CD4-positive, alpha-beta T cell treated with Interleukin-6 at 100 ng/mL for 8 hours (primary cell): ENCODE measurements at regions not wholly inside any gene's neighbourhood (a gene's known extent, or its start where the extent isn't known, plus 50 kb on each side); places are given as distances from the start of the nearest gene placed in this dataset.
"Not testable (repeated sequence)": the region's sequence is repeated elsewhere in the genome, so short reads cannot be mapped to it uniquely, and the experiment has no call there.

Source experiments
- DNase-seq: peaks from one replicate; pipeline ENCODE4 v3.0.0-alpha.2; 2020; ENCODE audit warnings: mixed read lengths, low spot score

GRCh38 chr3:177676148-177676547 lies 478.9 kb upstream of the TBL1XR1 start:
- DNase-seq, result no peak

DNA sequence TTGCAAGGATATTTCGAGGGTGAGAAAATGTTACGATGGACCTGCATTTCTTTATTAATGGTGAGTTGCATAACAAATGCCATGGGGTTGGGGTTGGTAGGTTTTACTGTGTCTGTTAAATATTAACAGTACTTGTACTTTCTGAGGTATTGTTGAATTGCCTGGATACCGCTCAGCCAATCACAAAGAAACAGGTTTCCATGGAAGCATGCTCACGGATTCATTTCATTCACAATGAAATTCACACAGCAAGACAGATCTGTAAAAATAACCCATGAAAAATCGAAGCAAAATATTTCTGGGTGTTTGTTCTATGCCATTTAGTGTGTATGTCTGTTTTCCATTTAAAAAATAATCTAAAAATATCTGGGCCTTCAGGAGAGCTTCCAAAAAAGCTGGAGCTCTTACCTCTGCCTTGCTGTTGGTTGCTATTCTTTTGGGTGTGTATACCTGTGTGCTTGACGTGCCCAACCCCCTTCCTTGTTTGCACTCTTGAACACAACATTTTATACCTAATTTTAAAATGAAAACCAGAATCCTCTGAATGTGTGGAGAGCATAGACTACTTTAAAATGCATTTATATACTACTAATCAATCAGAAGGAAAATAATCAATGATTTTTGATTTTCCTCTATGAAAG lies 479.8 kb upstream of the TBL1XR1 start:
- no peak for DNase-seq

DNA sequence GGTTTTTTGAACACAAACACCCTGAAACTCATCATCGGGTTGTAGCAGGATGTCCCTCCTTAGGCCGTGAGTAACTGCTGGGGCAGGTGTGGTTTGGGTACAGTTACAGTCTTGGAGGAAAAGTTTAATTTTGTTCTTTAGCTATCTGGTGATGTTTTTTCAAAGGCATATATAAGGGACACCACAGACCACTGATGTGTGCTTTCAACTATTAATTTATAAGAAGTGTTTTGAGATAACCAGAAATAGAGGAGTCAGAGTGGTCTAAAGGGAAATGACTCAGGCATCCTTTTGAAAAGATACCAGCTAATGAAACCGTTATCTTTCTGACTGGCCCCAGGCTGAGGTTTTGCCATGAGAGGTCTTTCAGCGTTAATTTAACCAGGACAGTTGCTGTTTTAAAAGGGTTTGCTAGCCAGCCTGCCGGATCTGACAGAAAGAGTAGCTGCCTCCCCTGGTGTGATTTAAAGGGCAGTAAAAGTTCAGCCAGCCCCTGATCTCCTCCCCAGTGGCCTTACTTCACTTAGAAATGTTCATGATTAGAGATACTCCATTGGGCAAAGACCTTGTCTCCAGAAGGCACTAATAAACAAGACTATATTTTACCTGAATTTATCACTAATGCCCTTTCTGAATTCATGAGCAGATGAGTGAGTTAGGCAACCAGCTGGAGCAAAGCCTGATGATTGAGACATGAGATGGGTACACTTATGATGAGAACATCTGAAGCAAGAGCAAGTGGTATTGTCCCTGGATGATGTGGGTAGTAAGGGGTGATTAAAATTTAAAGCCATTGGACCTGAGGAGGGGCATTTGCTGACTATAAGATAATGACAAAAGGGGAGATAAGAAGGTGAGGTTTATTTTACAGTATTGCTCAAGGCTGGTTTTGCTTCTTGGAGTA lies 482.5 kb upstream of the TBL1XR1 start:
- DNase-seq, result peak; percentile 17

DNA sequence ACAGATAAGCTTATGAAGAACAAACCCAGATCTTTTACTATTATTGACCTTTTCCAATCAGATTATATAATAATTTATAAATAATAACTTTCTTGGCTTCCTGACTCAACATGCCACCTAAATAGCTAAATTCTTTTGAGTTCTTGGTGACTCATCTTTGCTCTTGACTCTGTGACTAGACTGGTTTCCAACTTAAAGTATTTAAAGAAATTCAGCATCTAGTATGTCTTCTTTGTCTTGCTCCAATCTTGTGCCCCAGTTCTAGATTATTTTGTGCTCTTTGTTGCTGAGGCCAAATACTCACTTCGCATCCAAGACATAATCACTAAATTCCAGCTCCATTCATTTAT lies 483.2 kb upstream of the TBL1XR1 start:
- DNase-seq, result no peak

- no peak for DNase-seq
Observed at GRCh38 chr3:177681156-177681555, 483.9 kb upstream of the TBL1XR1 start.

DNA sequence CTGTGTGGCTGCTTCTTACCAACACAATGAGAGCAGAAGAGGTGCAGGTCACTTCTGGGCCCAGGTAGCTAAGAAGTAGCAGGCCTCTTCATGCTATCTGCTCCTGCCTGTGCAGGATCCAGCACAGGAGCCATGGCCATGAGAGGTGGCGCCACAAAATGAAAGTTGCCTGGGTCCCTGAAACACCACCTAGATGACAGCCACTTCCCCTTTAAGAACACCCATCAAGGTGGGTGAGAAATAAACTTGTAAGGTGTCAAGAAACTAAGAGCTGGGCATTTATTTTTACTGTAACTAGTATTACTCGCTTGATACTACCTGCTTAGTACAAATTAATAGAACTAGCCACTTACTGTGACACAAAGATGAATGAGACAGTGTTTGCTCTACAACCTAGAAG lies 484.6 kb upstream of the TBL1XR1 start:
- DNase-seq, result no peak

- DNase-seq, result no peak
Observed at GRCh38 chr3:177683586-177683985, 486.3 kb upstream of the TBL1XR1 start.

DNA sequence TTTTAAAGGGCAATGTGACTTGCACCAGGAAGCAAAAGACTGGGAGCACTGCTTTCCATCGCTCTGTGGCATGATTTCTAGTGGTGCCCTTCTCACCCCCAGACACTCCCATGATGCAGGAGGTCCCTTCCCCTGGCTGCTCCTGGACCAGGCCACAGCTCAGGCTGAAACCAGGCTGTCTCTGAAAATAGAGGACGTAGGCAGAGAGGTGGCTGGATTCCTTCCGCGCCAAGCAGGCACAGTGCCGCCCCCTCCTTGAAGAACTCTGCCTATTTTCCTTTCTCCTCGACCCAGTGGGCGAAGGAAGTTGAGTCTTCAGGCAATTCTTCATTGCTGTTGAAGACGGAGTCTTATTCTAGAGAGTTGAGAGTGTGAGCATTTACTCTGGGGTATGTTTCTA lies 489.4 kb upstream of the TBL1XR1 start:
- DNase-seq, result no peak

DNA sequence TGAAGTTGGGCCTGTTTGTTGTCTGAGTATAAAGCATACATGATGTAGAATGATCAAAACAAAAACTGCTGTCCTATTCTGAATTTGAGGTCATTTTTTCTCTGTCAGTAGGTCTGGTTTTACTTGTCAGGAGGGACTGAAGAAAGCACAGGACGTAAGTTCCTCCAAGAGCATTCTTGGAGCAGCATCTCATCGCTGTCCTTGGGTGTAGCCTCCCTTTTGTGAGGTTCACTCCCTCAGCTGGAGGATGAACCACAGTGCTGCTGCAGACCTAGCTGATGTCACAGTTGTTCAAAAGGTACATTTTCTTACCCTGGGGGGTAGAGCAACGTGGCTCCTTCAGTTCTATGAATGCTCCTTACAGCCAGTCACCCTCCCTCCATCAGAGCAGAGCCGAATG lies 490.0 kb upstream of the TBL1XR1 start:
- no peak for DNase-seq

DNA sequence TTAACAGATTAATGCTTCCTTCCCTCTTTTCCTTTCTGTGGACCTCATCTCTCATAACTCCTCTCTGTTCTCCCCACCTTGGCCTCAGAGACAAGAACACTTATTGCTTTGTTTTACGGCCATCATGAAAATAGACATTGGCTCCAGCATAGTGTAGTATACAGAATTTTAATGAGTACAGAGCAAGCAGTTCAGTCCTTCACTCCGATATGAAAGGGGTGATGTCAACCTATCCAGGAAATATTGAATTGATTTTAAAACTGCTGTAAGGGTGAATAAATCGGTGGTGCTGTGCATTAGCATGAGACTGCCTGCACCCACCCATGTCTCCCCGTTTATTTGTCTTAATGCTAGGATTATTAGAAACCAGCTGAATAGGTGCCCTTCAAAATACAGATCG lies 490.9 kb upstream of the TBL1XR1 start:
- no peak for DNase-seq

DNA sequence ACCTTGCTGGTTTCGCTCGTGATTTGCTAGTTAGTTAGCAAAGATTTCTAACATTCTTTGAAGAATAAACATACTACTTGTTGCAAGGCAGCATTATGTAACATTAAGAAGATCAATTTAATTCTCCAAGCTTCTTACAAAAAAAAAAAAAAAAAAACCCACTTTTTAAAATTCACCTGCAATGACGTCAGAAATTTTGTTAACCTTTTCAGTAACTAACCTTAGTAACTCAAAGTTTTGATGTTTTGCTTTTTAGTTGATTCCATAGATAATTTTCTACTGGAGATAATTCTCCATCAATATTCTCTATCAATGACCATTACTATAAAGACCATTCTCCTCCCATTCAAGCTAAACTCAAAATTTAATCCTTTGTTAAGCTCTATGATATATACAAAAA lies 491.8 kb upstream of the TBL1XR1 start:
- DNase-seq, result no peak

DNA sequence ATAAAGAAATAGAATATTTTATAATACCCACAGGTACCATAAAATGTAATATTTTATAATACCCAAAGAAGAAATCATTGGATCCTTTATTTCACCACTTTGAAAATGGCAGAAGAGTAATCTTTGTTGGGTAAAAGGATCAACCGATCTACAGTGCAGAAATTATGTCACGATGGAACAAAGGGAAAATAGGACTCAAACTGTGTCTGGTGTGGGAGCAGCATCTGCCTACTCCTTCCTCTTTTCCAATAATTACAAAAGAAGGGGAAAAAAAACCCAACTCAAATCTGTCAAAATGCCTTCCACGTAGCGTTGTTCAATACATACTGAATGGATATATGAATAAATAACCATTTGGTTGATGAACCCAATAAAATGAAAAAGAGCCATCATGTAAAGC lies 492.6 kb upstream of the TBL1XR1 start:
- DNase-seq, result no peak

- DNase-seq, result no peak
Observed at GRCh38 chr3:177690306-177690705, 493.0 kb upstream of the TBL1XR1 start.

- no peak for DNase-seq
Observed at GRCh38 chr3:177692304-177692975, 495.2 kb upstream of the TBL1XR1 start.

DNA sequence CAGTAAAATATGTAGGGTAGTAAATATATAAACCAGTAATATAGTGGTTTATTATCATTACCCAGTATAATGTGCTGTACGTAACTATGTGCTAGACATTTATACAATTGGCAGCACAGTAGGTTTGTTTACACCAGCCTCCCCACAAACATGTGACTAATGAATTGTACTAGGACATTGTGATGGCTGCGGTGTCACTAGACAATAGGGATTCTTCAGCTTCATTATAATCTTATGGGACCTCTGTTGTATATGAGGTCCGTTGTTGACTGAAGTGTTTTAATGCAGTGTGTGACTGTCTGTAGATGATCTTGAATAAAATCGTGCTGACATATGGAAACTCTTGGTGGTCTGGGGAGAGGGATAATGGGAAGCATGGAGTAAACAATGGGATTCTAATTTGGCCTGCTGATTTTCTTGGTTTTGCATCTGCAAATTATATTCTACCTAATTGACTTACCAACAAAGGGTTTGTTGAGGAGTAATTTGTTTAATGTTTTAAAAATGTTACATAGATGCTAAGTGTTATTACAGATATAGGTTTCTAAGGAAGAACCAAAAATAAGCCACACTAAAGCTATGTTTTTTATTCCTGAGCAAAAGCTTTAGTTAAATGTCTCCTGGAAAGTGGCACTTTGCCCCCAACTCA lies 496.5 kb upstream of the TBL1XR1 start:
- DNase-seq, result no peak

- no peak for DNase-seq
Observed at GRCh38 chr3:177694316-177694715, 497.0 kb upstream of the TBL1XR1 start.

DNA sequence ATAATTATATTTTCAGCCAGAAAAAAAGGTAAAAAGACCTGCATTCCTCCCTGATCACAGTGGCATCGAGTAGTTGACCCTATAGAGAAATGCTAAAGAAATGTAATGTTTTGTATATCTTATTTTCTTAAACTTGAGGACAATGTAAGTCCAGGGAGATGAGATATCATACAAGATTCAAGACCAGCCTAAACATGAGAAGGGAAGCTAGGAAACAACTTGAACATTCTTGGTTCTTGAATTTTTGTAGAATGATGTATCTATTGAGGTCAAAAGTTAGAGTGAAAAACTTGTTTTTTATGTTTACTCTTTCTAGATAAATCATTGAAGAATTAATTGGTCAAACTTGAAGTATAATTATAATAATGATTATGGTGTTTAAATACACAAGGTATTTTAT lies 497.7 kb upstream of the TBL1XR1 start:
- DNase-seq, result no peak

DNA sequence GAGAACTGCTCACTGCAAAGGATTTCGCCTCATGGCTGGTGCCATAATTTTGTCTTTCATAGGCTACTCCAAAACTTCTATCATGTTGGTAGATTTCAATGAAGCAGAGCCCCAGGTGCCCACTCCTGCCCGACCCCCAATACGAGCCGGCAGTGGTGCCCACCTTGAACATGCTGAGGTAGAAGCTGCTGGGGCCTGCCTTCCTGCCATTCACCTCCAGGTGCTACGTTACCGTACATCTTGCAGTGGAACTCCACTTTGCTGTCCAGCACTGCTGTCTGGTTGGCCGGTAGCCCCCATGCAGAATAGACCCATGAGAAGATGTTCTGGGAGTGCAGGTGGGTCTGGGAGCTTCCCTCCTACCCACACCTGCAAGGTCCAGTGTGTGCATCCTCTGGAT lies 502.8 kb upstream of the TBL1XR1 start:
- DNase-seq, result no peak

DNA sequence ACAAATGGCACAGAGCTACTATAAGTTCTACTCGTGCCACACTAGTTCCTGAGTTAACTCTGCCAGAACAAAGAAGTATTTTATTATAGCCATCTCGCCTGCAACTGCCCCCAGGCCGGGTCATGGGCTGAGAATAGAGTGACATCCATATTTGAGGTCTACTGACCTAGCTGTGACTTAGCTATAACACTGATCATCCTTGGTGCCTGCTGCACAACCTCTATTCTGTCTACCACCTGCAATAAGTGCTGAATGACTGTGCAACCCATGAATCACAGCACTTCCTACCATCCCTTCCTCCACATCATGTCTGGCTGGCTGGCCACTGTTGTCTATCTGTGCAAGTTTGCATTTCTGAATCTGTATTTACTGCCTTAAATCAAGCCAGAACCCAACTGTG lies 506.5 kb upstream of the TBL1XR1 start:
- no peak for DNase-seq

DNA sequence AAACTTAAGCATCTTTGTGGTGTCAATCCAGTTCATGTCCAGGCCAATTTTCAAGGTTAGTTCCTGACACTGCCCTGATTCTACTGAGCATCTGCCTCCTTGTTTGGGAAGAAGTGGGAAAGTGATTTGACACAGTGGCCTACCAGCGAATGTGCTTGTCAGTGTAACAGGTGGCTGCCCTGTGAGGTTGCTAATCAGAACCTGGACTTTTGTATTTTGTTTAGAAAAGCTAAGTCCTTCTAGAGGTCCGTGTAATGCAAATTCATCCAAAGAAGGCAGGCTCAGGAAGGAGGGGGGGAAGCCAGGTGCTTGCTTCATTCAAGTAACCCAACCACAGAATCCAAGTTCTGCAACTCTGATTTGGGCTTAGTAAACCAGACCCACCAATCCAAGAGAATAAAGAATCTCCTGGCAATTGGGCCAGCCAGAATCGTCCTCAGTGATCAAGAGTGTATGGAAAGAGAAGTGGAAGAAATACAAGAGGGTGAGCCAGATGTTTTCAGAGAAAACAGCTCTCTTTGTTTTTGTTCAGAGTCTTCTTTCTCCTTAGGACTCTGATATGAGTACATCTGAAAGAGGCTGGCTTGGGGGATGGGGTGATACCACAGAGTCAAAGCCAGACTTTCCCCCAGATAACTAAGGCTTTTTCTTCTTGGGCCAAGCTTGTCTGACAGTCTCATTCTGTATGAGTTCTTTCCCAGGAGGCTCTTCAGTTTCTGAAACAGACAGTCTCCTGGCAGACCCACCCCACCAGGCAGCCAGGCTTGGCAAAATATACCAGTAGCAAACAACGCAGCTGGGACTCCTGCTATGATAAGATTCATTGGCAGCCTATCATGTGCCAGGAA lies 508.9 kb upstream of the TBL1XR1 start:
- DNase-seq, result no peak

DNA sequence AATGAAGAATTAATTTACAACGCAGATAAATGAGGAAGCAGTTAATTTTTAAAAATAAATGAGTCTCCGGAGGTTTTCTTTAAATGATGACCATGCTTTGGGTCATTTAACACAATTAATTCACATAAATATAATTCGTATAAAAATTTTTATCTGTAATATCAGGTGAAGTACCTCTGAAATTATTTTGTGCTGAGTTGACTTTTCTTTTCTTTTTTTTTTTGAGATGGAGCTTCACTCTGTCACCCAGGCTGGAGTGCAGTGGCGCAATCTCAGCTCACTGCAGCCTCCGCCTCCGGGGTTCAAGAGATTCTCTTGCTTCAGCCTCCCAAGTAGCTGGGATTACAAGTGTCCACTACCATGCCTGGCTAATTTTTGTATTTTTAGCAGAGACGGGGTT lies 512.2 kb upstream of the TBL1XR1 start:
- DNase-seq, result not testable (repeated sequence)

GRCh38 chr3:177710506-177710905 lies 513.2 kb upstream of the TBL1XR1 start:
- DNase-seq, result no peak
